OCI-M1 (cell line): ENCODE measurements at regions not wholly inside any gene's neighbourhood (a gene's known extent, or its start where the extent isn't known, plus 50 kb on each side); places are given as distances from the start of the nearest gene placed in this dataset.
"Not testable (repeated sequence)": the region's sequence is repeated elsewhere in the genome, so short reads cannot be mapped to it uniquely, and the experiment has no call there.

Source experiments
- DNase-seq: peaks from one replicate; lab custom pipeline; 2025; lab: John Stamatoyannopoulos, UW

GRCh38 chr10:125605167-125605566, 77.8 kb downstream of the TEX36 start:
- DNase-seq: peak; percentile 98

GRCh38 chr10:125602825-125603224, 80.1 kb downstream of the TEX36 start:
- DNase-seq: no peak

GRCh38 chr10:125599194-125599593, 83.8 kb downstream of the TEX36 start:
- peak; percentile 65 for DNase-seq

- DNase-seq: peak; percentile 14
These were observed 87.1 kb downstream of the TEX36 start for GRCh38 chr10:125595911-125596310.

- DNase-seq: no peak
These were observed 89.3 kb downstream of the TEX36 start for GRCh38 chr10:125593644-125594043.

- DNase-seq: peak; percentile 47
These were observed 90.1 kb downstream of the TEX36 start for GRCh38 chr10:125592897-125593296.

- no peak for DNase-seq
These were observed 91.1 kb downstream of the TEX36 start for GRCh38 chr10:125591886-125592285.

GRCh38 chr10:125588738-125589137, 94.2 kb downstream of the TEX36 start:
- not testable (repeated sequence) for DNase-seq

- no peak for DNase-seq
These were observed 98.0 kb downstream of the TEX36 start for GRCh38 chr10:125584954-125585353.

- DNase-seq: no peak
These were observed 104.2 kb downstream of the TEX36 start for GRCh38 chr10:125578658-125579315.

- no peak for DNase-seq
These were observed 107.1 kb downstream of the TEX36 start for GRCh38 chr10:125575843-125576242.

GRCh38 chr10:125568156-125568555, 114.8 kb downstream of the TEX36 start:
- DNase-seq: no peak

GRCh38 chr10:125567529-125567928, 115.4 kb downstream of the TEX36 start:
- peak; percentile 55 for DNase-seq

GRCh38 chr10:125565046-125565445, 117.9 kb downstream of the TEX36 start:
- DNase-seq: no peak

GRCh38 chr10:125564570-125564969, 118.4 kb downstream of the TEX36 start:
- DNase-seq: no peak

GRCh38 chr10:125562737-125563136, 120.2 kb downstream of the TEX36 start:
- DNase-seq: no peak

- no peak for DNase-seq
These were observed 122.0 kb downstream of the TEX36 start for GRCh38 chr10:125560947-125561346.

GRCh38 chr10:125559210-125559609, 123.8 kb downstream of the TEX36 start:
- DNase-seq: peak; percentile 17

GRCh38 chr10:125557801-125558505, 125.0 kb downstream of the TEX36 start:
- DNase-seq: no peak

GRCh38 chr10:125557311-125557710, 125.7 kb downstream of the TEX36 start:
- DNase-seq: no peak

- no peak for DNase-seq
These were observed 126.1 kb downstream of the TEX36 start for GRCh38 chr10:125556882-125557281.

GRCh38 chr10:125555743-125556142, 127.2 kb downstream of the TEX36 start:
- DNase-seq: no peak

GRCh38 chr10:125555267-125555666, 127.7 kb downstream of the TEX36 start:
- no peak for DNase-seq

GRCh38 chr10:125554753-125555152, 128.2 kb downstream of the TEX36 start:
- no peak for DNase-seq
